COLO829 (cell line): ENCODE measurements at regions not wholly inside any gene's neighbourhood (a gene's known extent, or its start where the extent isn't known, plus 50 kb on each side); places are given as distances from the start of the nearest gene placed in this dataset.

Experiments
- DNase-seq: peaks from one replicate; pipeline ENCODE4 v3.0.0; 2012; ENCODE audit warnings: low spot score

DNA sequence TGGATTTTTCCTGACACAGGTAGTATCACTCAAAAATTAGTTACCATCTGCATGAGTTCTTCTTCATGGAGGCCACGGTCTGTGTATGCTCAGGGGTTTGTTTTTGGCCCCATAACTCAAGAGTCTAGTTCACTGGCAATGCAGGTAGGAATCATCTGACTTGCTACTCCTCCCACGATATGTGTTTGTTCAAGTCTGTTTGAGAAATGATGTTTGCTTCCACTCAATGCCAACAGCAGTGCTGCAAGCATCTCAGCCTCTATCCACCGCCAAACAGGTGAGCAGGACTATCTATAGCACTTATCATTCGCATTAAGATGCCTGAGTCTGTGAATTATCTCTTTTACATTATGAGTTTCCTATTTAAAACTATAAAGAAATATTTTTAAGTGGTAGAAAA is 264.8 kb upstream of the PTGER4 start:
- DNase-seq: no peak

DNA sequence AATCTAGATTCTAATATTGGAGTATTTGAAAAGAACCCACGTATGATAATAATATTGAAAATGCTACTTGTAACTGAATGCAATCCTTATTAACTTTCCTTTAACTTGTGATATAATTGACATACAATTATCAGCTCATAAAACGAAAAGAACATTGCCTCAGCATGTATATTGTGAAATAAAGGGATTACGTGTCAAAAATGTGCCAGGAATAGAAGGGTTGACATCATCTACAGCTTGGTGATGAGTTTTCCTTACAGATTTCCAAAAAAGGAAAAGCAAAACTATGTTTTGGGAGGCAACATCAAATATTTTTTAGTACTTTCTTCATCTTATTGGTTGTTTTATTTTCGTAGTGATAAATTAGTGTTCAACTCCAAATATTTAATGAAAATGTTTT is 266.0 kb upstream of the PTGER4 start:
- no peak for DNase-seq

- DNase-seq: no peak
Observed at GRCh38 chr5:40412771-40413170, 266.9 kb upstream of the PTGER4 start.

- peak; percentile 34 for DNase-seq
Observed at GRCh38 chr5:40410964-40411635, 268.6 kb upstream of the PTGER4 start.

DNA sequence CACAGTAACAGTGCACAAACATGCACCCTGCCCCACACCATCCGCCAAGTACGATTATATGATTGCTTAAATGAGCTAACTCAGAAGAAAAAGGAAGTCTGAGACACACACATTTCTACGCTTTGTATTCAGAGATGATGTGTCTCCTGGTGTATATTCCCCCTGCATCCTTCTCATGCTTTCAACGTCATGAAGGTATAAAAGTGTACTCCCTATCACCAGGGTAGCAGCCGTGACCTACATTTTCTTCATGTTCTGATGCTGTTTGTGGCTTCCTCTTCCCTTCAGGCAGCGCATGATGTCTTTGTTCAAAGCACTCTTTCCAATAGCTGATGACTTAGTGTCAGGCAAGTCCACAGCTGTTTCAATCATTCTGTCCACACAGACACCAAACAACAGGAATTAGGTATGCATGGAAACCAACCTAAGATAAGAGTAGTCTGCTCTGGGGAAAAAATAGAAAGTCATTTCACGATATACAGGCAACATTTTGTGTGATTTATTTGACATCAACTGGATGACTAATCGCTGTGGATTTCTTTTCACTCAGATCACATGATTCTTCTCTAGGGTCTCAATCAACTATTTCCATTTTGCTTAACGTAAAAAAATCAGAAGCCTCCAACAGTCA is 269.4 kb upstream of the PTGER4 start:
- peak; percentile 72 for DNase-seq

DNA sequence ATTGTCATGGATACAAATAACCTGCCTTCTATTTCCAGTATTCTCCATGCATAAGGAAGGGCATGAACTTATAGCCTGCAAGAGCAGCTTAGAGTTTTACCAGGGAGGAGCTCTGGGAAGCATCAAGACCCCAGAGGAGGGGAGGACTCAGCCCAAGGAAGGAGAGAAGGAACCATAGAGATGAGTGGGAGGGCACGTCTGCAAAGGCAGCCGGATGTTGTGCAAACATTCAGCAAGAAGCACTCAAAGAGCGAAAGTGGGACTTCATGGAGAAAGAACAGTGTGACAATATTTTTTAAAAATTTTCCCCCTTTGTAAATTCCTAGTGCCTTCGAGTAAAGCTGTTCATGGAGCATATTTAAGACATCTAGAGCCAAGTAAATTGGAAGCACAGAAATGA is 270.1 kb upstream of the PTGER4 start:
- DNase-seq: no peak

GRCh38 chr5:40406741-40407211 is 272.9 kb upstream of the PTGER4 start:
- DNase-seq: no peak

GRCh38 chr5:40405996-40406740 is 273.5 kb upstream of the PTGER4 start:
- DNase-seq: no peak

GRCh38 chr5:40405230-40405629 is 274.5 kb upstream of the PTGER4 start:
- DNase-seq: no peak

DNA sequence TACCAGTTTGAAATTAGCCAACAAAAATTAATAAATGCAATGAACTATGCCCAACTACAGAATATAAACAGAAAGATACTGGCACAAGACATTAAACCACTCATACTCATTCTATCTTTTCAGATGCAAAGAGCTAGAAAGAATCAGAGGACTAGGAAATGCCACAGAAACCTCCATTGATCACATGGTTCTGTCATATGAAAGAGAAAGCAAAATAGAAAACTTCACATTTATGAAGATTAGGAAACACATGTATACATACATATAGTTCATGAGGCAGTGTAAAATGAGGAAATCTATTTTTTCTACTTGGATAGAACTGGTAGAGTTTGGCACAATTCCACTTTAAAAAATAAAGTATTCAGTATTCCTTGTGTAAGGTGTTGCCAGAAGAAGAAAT is 275.1 kb upstream of the PTGER4 start:
- DNase-seq: no peak

DNA sequence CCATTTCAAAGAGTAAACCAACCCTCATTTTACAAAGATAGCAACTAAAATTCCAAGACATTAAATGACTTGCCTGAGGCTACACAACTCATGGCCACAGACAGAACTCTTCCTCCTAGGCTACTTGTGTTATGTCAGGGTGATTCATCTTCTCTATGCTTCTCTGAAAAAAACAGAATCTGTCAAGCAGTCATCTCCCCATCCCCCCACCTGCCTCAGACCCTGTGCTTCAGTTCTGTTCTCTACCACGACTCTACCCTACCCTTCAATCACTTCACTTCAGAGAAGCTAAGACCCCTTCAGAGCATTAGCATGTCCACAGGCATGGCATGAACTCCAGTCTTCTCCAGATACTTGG is 277.7 kb upstream of the PTGER4 start:
- no peak for DNase-seq

DNA sequence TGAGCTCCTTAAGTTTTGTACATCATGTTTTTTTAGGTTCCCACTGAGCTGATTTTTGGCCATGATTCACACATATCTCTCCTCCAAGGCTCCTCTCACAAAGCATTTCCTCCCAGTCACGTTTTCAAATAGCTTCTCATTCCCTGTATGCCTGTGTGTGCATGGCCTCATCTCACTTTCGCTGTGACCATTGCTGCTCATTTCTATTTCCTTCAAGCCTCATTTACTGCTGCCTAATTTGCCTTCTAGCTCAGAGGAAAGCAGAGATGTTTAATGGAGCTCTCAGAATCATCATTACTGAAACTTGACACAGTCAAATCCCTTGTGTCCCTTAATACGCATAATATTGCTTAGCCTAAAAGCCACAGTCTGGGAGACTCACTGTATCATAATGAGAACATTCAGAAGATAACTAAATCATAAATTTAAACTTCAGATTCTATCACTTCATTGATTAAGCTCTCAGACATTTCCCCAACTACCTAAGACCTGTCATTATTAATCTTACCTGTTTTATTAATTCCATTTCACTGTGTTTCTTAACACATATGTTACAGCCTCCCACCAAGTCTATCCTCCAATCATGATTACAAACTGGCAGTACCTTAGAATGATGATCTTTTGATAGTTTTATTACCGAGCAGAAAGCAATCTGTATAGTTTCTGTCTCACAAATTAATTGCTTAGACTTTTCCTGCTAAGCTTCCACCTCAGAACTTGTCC is 278.3 kb upstream of the PTGER4 start:
- DNase-seq: no peak

DNA sequence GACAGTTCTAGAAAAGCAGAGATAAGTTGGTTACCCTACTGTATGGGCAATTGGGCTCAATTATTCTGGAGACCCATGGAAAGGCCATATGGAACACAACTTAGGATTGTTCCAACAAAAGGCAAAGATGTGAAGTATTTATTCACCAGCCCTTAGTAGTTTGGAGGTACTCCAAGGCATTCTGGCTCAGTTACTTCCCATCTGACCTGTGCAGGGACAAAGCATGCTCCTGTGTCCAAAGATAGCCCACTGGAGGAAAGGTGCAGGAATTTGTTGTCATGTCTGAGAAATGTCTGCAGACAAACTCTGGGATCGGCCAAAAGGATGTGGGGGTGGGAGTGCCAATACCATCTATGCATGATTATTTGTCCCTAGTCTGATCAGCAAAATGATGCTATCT is 279.5 kb upstream of the PTGER4 start:
- DNase-seq: no peak

DNA sequence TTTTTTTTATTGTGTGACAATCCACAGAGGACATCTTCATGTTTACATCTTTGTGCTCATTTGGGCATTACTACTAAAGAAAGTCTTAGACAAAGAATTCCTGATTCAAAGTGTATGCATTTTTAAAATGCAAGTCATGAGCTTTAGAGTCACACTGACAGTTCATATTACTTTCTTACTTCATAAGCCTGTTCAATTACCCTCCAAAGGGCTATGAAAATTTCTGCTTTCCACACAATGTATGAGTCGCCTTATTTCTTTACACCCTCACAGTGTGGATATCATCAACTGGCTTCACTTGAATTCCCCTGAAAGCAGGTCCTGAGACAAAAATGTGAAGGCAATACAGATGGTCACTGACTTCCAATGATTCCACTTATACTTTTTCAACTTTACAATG is 280.4 kb upstream of the PTGER4 start:
- no peak for DNase-seq

- no peak for DNase-seq
Observed at GRCh38 chr5:40397976-40398375, 281.7 kb upstream of the PTGER4 start.

DNA sequence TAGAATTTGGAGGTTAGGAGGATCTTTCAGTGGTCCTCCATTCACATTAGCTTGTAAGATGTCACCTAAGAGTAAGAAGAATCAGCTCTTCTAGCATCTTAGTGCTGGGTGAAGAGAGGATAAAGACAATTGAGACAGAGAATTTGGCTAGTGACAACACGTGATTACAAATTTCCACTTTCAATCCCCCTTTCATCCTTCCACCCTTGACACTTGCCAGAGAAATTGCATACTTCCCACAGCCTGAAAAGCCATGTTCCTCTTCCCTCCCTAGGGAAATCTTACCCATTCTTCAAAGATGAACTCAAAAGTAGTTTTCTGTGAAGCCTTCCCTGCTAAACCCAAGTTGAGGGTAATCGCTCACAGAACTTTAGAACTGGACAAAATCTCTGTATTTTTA is 282.6 kb upstream of the PTGER4 start:
- no peak for DNase-seq

- no peak for DNase-seq
Observed at GRCh38 chr5:40396317-40396716, 283.4 kb upstream of the PTGER4 start.

DNA sequence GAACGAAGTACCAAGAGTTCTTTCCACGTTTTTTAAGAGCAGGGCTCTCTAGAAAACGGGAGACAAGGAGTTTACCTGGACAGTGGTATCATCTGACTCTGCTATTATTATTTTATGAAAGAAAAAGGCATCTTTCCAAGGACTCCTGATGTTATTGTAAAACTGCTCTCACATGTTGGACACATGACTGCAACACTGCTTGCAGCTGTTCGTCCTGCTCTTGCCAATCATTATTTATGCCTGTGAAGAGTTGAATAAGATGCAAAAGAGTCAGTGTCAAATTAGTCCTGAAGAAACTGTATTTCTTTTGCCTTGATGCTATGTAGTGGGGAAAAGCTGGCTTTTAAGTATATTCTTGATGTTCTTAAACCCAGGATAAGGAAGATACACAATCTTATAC is 284.5 kb upstream of the PTGER4 start:
- no peak for DNase-seq

DNA sequence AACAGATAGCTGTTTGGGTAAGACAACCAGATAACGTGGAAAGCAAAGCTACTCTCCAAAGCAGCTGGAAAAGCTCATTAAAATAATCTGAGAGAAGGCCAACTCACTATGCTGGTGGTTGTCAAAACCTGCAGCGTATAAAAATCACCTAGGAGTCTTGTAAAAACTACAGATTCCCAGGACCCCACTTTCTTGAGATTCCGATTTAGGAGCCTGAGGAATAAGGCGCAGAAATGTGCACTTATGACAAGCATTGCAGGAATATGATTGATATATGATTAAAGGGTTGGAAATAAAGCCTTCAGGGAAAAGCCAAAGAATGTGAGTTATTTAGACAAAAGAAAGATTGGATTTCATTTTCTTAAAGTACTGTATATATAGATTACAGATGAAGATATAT is 285.0 kb upstream of the PTGER4 start:
- no peak for DNase-seq

- DNase-seq: no peak
Observed at GRCh38 chr5:40391642-40392041, 288.1 kb upstream of the PTGER4 start.

- no peak for DNase-seq
Observed at GRCh38 chr5:40390281-40391149, 289.2 kb upstream of the PTGER4 start.

DNA sequence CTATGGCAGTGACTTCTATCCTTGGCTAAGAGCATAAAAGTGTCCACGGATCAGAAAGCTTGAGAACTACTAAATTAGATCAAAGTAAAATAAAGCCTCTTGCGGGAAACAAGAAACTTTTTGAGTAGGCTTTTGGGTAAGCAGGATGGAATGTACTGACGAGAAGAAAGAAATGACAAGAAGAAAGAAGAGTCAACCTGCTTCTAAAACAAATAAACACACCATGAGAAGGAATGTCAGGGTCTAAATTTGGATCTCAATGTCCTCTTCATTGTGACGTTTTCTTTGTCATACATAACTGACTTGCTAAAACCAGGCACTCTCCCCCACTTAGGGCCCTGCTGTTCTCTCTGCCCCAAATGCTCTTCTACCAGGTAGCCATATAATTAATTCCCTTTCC is 290.1 kb upstream of the PTGER4 start:
- DNase-seq: no peak
